Esophagus muscularis mucosa (tissue), 4 donors: ENCODE measurements at regions not wholly inside any gene's neighbourhood (a gene's known extent, or its start where the extent isn't known, plus 50 kb on each side); places are given as distances from the start of the nearest gene placed in this dataset.

Source experiments
- EP300 ChIP-seq: sonication (generic); formaldehyde crosslinking; IDR thresholded peaks from one replicate; pipeline ENCODE4 v1.6.1; 2017; ENCODE audit warnings: antibody characterized with exemption
- POLR2A ChIP-seq: fragments of 450-650 bp; IDR thresholded peaks from one replicate; pipeline ENCODE4 v1.6.1; 2017; ENCODE audit warnings: antibody characterized with exemption, moderate library complexity, mild to moderate bottlenecking, low read depth
- POLR2AphosphoS5 ChIP-seq, 2 donors: sonication (generic); formaldehyde crosslinking; IDR thresholded peaks; one replicate each; pipeline ENCODE4 v1.6.1; 2017; ENCODE audit warnings: antibody characterized with exemption in 2 of 2
- TF ChIP-seq, protein P1 (sequence below), 3 experiments: fragments of 200-600 bp in 2 of 3; fragments of 450-650 bp in 1 of 3; sonication (generic) in 2 of 3; IDR thresholded peaks; one replicate each; pipeline ENCODE4 v1.5.1; 2017 to 2019; ENCODE audit warnings: antibody characterized with exemption in 3 of 3, mild to moderate bottlenecking in 2 of 3, moderate library complexity in 1 of 3

DNA sequence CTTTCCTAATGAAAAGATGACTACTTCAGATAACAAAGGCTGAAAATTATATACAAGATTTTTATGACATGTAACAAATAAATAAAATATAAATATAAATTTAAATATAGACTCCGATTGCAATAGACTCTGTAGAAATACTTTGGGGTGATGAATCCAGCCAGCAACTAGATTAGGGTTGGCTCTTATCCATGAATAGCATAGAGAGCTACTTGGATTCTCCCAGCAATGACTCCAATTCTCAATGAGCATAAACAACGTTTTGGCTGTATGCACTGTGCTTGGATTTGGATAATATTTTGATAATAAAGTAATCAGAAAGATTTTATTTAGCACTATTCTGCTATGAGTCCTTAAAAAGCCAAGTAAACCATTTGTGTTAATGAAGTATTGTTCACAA is 58.0 kb upstream of the LRFN5 start:
- TF ChIP-seq, protein P1, sequence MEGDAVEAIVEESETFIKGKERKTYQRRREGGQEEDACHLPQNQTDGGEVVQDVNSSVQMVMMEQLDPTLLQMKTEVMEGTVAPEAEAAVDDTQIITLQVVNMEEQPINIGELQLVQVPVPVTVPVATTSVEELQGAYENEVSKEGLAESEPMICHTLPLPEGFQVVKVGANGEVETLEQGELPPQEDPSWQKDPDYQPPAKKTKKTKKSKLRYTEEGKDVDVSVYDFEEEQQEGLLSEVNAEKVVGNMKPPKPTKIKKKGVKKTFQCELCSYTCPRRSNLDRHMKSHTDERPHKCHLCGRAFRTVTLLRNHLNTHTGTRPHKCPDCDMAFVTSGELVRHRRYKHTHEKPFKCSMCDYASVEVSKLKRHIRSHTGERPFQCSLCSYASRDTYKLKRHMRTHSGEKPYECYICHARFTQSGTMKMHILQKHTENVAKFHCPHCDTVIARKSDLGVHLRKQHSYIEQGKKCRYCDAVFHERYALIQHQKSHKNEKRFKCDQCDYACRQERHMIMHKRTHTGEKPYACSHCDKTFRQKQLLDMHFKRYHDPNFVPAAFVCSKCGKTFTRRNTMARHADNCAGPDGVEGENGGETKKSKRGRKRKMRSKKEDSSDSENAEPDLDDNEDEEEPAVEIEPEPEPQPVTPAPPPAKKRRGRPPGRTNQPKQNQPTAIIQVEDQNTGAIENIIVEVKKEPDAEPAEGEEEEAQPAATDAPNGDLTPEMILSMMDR (IDR thresholded peaks at IDR 0.05): no peak
- TF ChIP-seq POLR2A (no peak), EP300 (no peak), POLR2AphosphoS5 (IDR thresholded peaks at IDR 0.05) (no peak)
